H1 (cell line): ENCODE measurements at regions not wholly inside any gene's neighbourhood (a gene's known extent, or its start where the extent isn't known, plus 50 kb on each side); places are given as distances from the start of the nearest gene placed in this dataset.
"Not testable (repeated sequence)": the region's sequence is repeated elsewhere in the genome, so short reads cannot be mapped to it uniquely, and the experiment has no call there.

Source experiments
- CTCF ChIA-PET: fragments of 300-600 bp; sonication (Branson Sonifier 250); formaldehyde crosslinking; loops from one replicate; lab custom pipeline; 2021; ENCODE audit not compliant: partially characterized antibody; lab: Charles Lee
- POLR2A ChIA-PET: fragments of 300-600 bp; sonication (Branson Sonifier 250); formaldehyde crosslinking; loops from one replicate; lab custom pipeline; 2021; ENCODE audit warnings: inconsistent platforms; ENCODE audit not compliant: partially characterized antibody; lab: Charles Lee
- DNase-seq, 2 experiments: peaks; one replicate each; pipeline versions ENCODE4 v3.0.0 to v3.0.0-alpha.2; 2010 to 2022; ENCODE audit warnings: low spot score in 2 of 2, low read depth in 1 of 2, mixed read lengths in 1 of 2
- FAIRE-seq: peaks from 2 replicates; lab custom pipeline; 2011; peaks lifted over from hg19 to GRCh38; lab: Jason Lieb, UNC
- H2AFZ ChIP-seq: 2 replicates; pipeline ENCODE4 v1.8.1; 2012; ENCODE audit warnings: low read length, inconsistent platforms
- H2AK5ac ChIP-seq: 2 replicates; pipeline ENCODE4 v1.6.1; 2013; ENCODE audit warnings: low read depth, low read length
- H2BK120ac ChIP-seq: replicated peaks from 2 replicates; pipeline ENCODE3; 2013; ENCODE audit warnings: low read depth, low read length, inconsistent platforms
- H2BK12ac ChIP-seq: 2 replicates; pipeline ENCODE4 v1.6.1; 2013; ENCODE audit warnings: low read depth, low read length
- H2BK15ac ChIP-seq: 2 replicates; pipeline ENCODE4 v1.6.1; 2013; ENCODE audit warnings: low read length
- H2BK20ac ChIP-seq: 2 replicates; pipeline ENCODE4 v1.6.1; 2013; ENCODE audit warnings: low read length
- H2BK5ac ChIP-seq: 2 replicates; pipeline ENCODE4 v1.6.1; 2013; ENCODE audit warnings: low read depth, low read length
- H3K14ac ChIP-seq: 2 replicates; pipeline ENCODE4 v1.6.1; 2013; ENCODE audit warnings: inconsistent platforms; ENCODE audit not compliant: insufficient read length
- H3K18ac ChIP-seq: 2 replicates; pipeline ENCODE4 v1.6.1; 2013; ENCODE audit warnings: low read length; ENCODE audit errors: extremely low read depth
- H3K23ac ChIP-seq: 2 replicates; pipeline ENCODE4 v1.6.1; 2013; ENCODE audit warnings: inconsistent platforms; ENCODE audit not compliant: insufficient read length
- H3K23me2 ChIP-seq: 2 replicates; pipeline ENCODE4 v1.6.1; 2013; ENCODE audit warnings: low read depth, low read length
- H3K27ac ChIP-seq: 2 replicates; pipeline ENCODE4 v1.6.1; 2011; ENCODE audit warnings: low read depth, low read length, inconsistent platforms
- H3K27me3 ChIP-seq, 4 experiments: replicated peaks in 1 of 4; 1 replicate in 1 of 4; 2 replicates in 3 of 4; pipeline versions ENCODE4 v1.6.1 to v1.8.1; 2011 to 2013; ENCODE audit warnings: low read length in 3 of 4, mild to moderate bottlenecking in 3 of 4, inconsistent platforms in 2 of 4, mixed read lengths in 2 of 4, moderate library complexity in 1 of 4; ENCODE audit not compliant: control insufficient read depth in 3 of 4, insufficient read depth in 3 of 4; ENCODE audit errors: extremely low read depth in 1 of 4
- H3K36me3 ChIP-seq, 4 experiments: 2 replicates each; pipeline versions ENCODE4 v1.6.1 to v1.8.1; 2011 to 2013; ENCODE audit warnings: mild to moderate bottlenecking in 4 of 4, low read length in 3 of 4, moderate library complexity in 2 of 4, control low read depth in 1 of 4, inconsistent platforms in 1 of 4; ENCODE audit not compliant: insufficient read depth in 4 of 4, control insufficient read depth in 2 of 4
- H3K4ac ChIP-seq: replicated peaks from 2 replicates; pipeline ENCODE3; 2013; ENCODE audit warnings: low read length, low read depth, mixed read lengths, inconsistent platforms; ENCODE audit not compliant: insufficient read length
- H3K4me1 ChIP-seq, 4 experiments: replicated peaks in 1 of 4; 1 replicate in 1 of 4; 2 replicates in 3 of 4; pipeline versions ENCODE4 v1.6.1 to v1.8.1; 2011 to 2013; ENCODE audit warnings: low read length in 3 of 4, inconsistent platforms in 2 of 4, mixed read lengths in 1 of 4; ENCODE audit not compliant: insufficient read depth in 4 of 4, control insufficient read depth in 3 of 4
- H3K4me2 ChIP-seq, 2 experiments: 2 replicates each; pipeline versions ENCODE4 v1.6.1 to v1.8.1; 2011 to 2013; ENCODE audit warnings: low read depth in 2 of 2, low read length in 2 of 2, control low read depth in 1 of 2, inconsistent platforms in 1 of 2, mild to moderate bottlenecking in 1 of 2; ENCODE audit not compliant: insufficient read depth in 1 of 2
- H3K4me3 ChIP-seq, 4 experiments: fragments of 200-600, 300-600 bp in 1 of 4; sonication (generic), shearing (Covaris generic), sonication (Bioruptor Twin) in 1 of 4; 2 replicates each; pipeline versions ENCODE4 v1.5.1 to v1.8.1; 2011 to 2016; ENCODE audit warnings: low read length in 4 of 4, low read depth in 3 of 4, control low read depth in 2 of 4, inconsistent platforms in 2 of 4, mild to moderate bottlenecking in 2 of 4, mixed read lengths in 1 of 4, moderate library complexity in 1 of 4; ENCODE audit not compliant: insufficient read depth in 2 of 4; ENCODE audit errors: extremely low read depth in 1 of 4
- H3K56ac ChIP-seq: replicated peaks from 2 replicates; pipeline ENCODE3; 2013; ENCODE audit warnings: low read depth, mild to moderate bottlenecking, mixed read lengths, low read length, inconsistent platforms; ENCODE audit not compliant: insufficient read length
- H3K79me1 ChIP-seq: 2 replicates; pipeline ENCODE4 v1.6.1; 2013; ENCODE audit warnings: low read depth, low read length, control low read depth
- H3K79me2 ChIP-seq, 2 experiments: 2 replicates each; pipeline versions ENCODE4 v1.6.1 to v1.8.1; 2012 to 2013; ENCODE audit warnings: low read length in 2 of 2, mild to moderate bottlenecking in 2 of 2, inconsistent platforms in 1 of 2; ENCODE audit not compliant: insufficient read depth in 2 of 2, control insufficient read depth in 1 of 2
- H3K9ac ChIP-seq, 4 experiments: replicated peaks in 1 of 4; 1 replicate in 1 of 4; 2 replicates in 3 of 4; pipeline versions ENCODE4 v1.6.1 to v1.8.1; 2011 to 2013; ENCODE audit warnings: low read depth in 3 of 4, low read length in 3 of 4, control low read depth in 2 of 4, mild to moderate bottlenecking in 2 of 4, moderate library complexity in 2 of 4, inconsistent platforms in 1 of 4; ENCODE audit errors: extremely low read depth in 1 of 4
- H3K9me3 ChIP-seq, 2 experiments: 2 replicates each; pipeline versions ENCODE4 v1.6.1 to v1.8.1; 2012 to 2013; ENCODE audit warnings: mild to moderate bottlenecking in 2 of 2, moderate library complexity in 2 of 2, control low read depth in 1 of 2, inconsistent platforms in 1 of 2, low read depth in 1 of 2, low read length in 1 of 2, mixed read lengths in 1 of 2; ENCODE audit not compliant: insufficient read depth in 2 of 2
- H4K20me1 ChIP-seq, 2 experiments: replicated peaks in 1 of 2; 2 replicates each; pipeline versions ENCODE3 to v1.8.1; 2011 to 2013; ENCODE audit warnings: inconsistent platforms in 2 of 2, low read length in 2 of 2, mild to moderate bottlenecking in 1 of 2; ENCODE audit not compliant: insufficient read depth in 2 of 2, control insufficient read depth in 1 of 2
- H4K5ac ChIP-seq: 2 replicates; pipeline ENCODE4 v1.6.1; 2013; ENCODE audit warnings: low read length, low read depth, mixed read lengths, inconsistent platforms; ENCODE audit not compliant: insufficient read length
- H4K8ac ChIP-seq: 2 replicates; pipeline ENCODE4 v1.8.0; 2013; ENCODE audit warnings: mild to moderate bottlenecking, moderate library complexity, low read length, inconsistent platforms; ENCODE audit not compliant: insufficient read depth; ENCODE audit errors: extremely low read depth
- H4K91ac ChIP-seq: replicated peaks from 2 replicates; pipeline ENCODE3; 2013; ENCODE audit warnings: low read length, mixed read lengths, inconsistent platforms; ENCODE audit not compliant: insufficient read length
- HDAC6 ChIP-seq: IDR thresholded peaks from one replicate; pipeline ENCODE4 v1.7.1; 2012; ENCODE audit warnings: low read depth, mild to moderate bottlenecking, inconsistent platforms, low read length, moderate library complexity
- SIX5 ChIP-seq: IDR thresholded peaks from 2 replicates; pipeline ENCODE4 v1.6.1; 2011; ENCODE audit warnings: mild to moderate bottlenecking, low read depth, low read length
- WGBS, 2 experiments: shearing (Covaris generic) in 1 of 2; methylation state at CpG; one replicate each; pipeline versions ENCODE4 v1.1.6 to v1.1.7; 2013 to 2015; ENCODE audit warnings: low lambda C conversion rate in 2 of 2, mixed read lengths in 2 of 2, inconsistent platforms in 1 of 2, low coverage in 1 of 2, missing lambda C conversion rate in 1 of 2; ENCODE audit not compliant: insufficient replicate concordance in 2 of 2, insufficient coverage in 1 of 2, insufficient read length in 1 of 2; ENCODE audit errors: extremely low coverage in 1 of 2, missing lambda C conversion rate in 1 of 2; 5-methylcytosine and 5-hydroxymethylcytosine counted together

GRCh38 chr14:81776531-81776930 is 242.9 kb upstream of the SEL1L start:
- Histone ChIP-seq H3K14ac (no peak overlapping the region), H3K79me2 (no peaks in the 10 kb centered on the region), H3K79me1 (no peaks in the 10 kb centered on the region), H2AK5ac (no peak overlapping the region), H3K9ac (no peak overlapping the region), H4K91ac (no peak overlapping the region), H2BK12ac (no peak overlapping the region), H3K4me1 (no peaks in the 10 kb centered on the region), H2BK20ac (no peak overlapping the region), H4K20me1 (no peaks in the 10 kb centered on the region), H2AFZ (no peak overlapping the region), H3K27ac (no peak overlapping the region), H3K9me3 (peaks cover 4 to 5% of the 10 kb centered on the region in 2 experiments; a peak in 1 of 4 replicates), H3K4me2 (no peak overlapping the region), H4K8ac (no peak overlapping the region), H2BK5ac (no peak overlapping the region), H3K23me2 (no peaks in the 10 kb centered on the region; the same call in 1 of the 2 replicates), H3K36me3 (no peaks in the 10 kb centered on the region), H3K4me3 (no peak overlapping the region), H3K27me3 (no peaks in the 10 kb centered on the region), H3K56ac (no peak overlapping the region), H2BK15ac (no peak overlapping the region), H3K4ac (no peak overlapping the region), H3K18ac (no peak overlapping the region), H4K5ac (no peak overlapping the region), H3K23ac (no peak overlapping the region), H2BK120ac (no peak overlapping the region)
- WGBS, 2 experiments, result 100% methylated on average over 2 of the region's 2 CpGs; no CpG with 5 or more reads in 1 of the 2 experiments
- TF ChIP-seq HDAC6, result no peak
- TF ChIP-seq SIX5, result no peak
- ChIA-PET CTCF (no interaction called here), POLR2A (no interaction called here)
- DNase-seq, result no peak
- FAIRE-seq, result no peak

GRCh38 chr14:81781798-81782197 is 248.1 kb upstream of the SEL1L start:
- CTCF ChIA-PET, result interaction anchor here (0.6 kb wide), 1 partner anchor 13 kb away, joined by 3 read pairs; no protein-coding TSS in a partner anchor
- H4K20me1 ChIP-seq, H3K4me2 ChIP-seq, H3K23me2 ChIP-seq, H3K4ac ChIP-seq, H4K5ac ChIP-seq, H3K79me1 ChIP-seq, H3K9me3 ChIP-seq, H3K9ac ChIP-seq, FAIRE-seq, H3K56ac ChIP-seq, H3K27me3 ChIP-seq, H2AK5ac ChIP-seq, H2BK20ac ChIP-seq, POLR2A ChIA-PET, H2BK12ac ChIP-seq, H3K36me3 ChIP-seq, H3K4me3 ChIP-seq, H2BK15ac ChIP-seq, H3K4me1 ChIP-seq, H3K79me2 ChIP-seq, H4K91ac ChIP-seq, H4K8ac ChIP-seq, H3K14ac ChIP-seq, H3K23ac ChIP-seq, H2BK5ac ChIP-seq, H3K18ac ChIP-seq, H2BK120ac ChIP-seq, H2AFZ ChIP-seq, H3K27ac ChIP-seq: not testable (repeated sequence)
- DNase-seq, result peak in 1 of 2 experiments; percentile 13
- WGBS, 2 experiments, result 79% methylated on average over 7 of the region's 7 CpGs; no CpG with 5 or more reads in 1 of the 2 experiments
